GM21390 (cell line): ENCODE measurements at regions not wholly inside any gene's neighbourhood (a gene's known extent, or its start where the extent isn't known, plus 50 kb on each side); places are given as distances from the start of the nearest gene placed in this dataset.
A peak's percentile ranks its signal among the peaks of the same experiment; 100 is the strongest.

Source experiments
- ATAC-seq: cut with Tn5 transposase; IDR thresholded peaks from one replicate; pipeline ENCODE4 v1.9.1; 2021; ENCODE audit not compliant: unreplicated experiment

- no peak for ATAC-seq
Observed at GRCh38 chr1:219805191-219805590, 123.2 kb downstream of the SLC30A10 start.

- no peak for ATAC-seq
Observed at GRCh38 chr1:219801156-219801820, 127.1 kb downstream of the SLC30A10 start.

GRCh38 chr1:219798283-219799030 lies 129.9 kb downstream of the SLC30A10 start:
- ATAC-seq: no peak

GRCh38 chr1:219797683-219798082 lies 130.7 kb downstream of the SLC30A10 start:
- ATAC-seq: no peak

- ATAC-seq: no peak
Observed at GRCh38 chr1:219797009-219797408, 131.3 kb downstream of the SLC30A10 start.

- no peak for ATAC-seq
Observed at GRCh38 chr1:219795363-219795917, 132.9 kb downstream of the SLC30A10 start.

GRCh38 chr1:219794085-219794743 lies 134.1 kb downstream of the SLC30A10 start:
- ATAC-seq: peak; percentile 49

- ATAC-seq: no peak
Observed at GRCh38 chr1:219792337-219793021, 135.9 kb downstream of the SLC30A10 start.

GRCh38 chr1:219791766-219792165 lies 136.6 kb downstream of the SLC30A10 start:
- ATAC-seq: no peak

GRCh38 chr1:219790834-219791615 lies 137.3 kb downstream of the SLC30A10 start:
- ATAC-seq: no peak

GRCh38 chr1:219788700-219789099 lies 139.7 kb downstream of the SLC30A10 start:
- no peak for ATAC-seq

- no peak for ATAC-seq
Observed at GRCh38 chr1:219788091-219788490, 140.3 kb downstream of the SLC30A10 start.

- ATAC-seq: no peak
Observed at GRCh38 chr1:219784660-219785381, 143.5 kb downstream of the SLC30A10 start.

GRCh38 chr1:219783605-219784235 lies 144.6 kb downstream of the SLC30A10 start:
- ATAC-seq: no peak

GRCh38 chr1:219782929-219783328 lies 145.4 kb downstream of the SLC30A10 start:
- no peak for ATAC-seq

- no peak for ATAC-seq
Observed at GRCh38 chr1:219782311-219782710, 146.0 kb downstream of the SLC30A10 start.

- no peak for ATAC-seq
Observed at GRCh38 chr1:219781491-219781890, 146.9 kb downstream of the SLC30A10 start.

GRCh38 chr1:219778793-219779369 lies 149.5 kb downstream of the SLC30A10 start:
- ATAC-seq: no peak

GRCh38 chr1:219778110-219778509 lies 150.2 kb downstream of the SLC30A10 start:
- ATAC-seq: no peak
